ENCODE measurements at regions not wholly inside any gene's neighbourhood (a gene's known extent, or its start where the extent isn't known, plus 50 kb on each side); places are given as distances from the start of the nearest gene placed in this dataset.

- DNase-seq (ENCODE audit: low spot score in 2 of 2, unreplicated experiment in 2 of 2), result no peak
- no peak overlapping the region for H3K4me3 Mint-ChIP-seq
- no peak for TF ChIP-seq CTCF (IDR thresholded peaks at IDR 0.05; ENCODE audit: unreplicated experiment)
- peaks cover 16% of the 10 kb centered on the region for H3K4me1 Mint-ChIP-seq
- no peaks in the 10 kb centered on the region for H3K36me3 Mint-ChIP-seq
- H3K27ac Mint-ChIP-seq, result no peak overlapping the region
- H3K27me3 Mint-ChIP-seq (ENCODE audit: low read depth), result no peaks in the 10 kb centered on the region
- no peaks in the 10 kb centered on the region for H3K9me3 Mint-ChIP-seq
Measured at GRCh38 chr2:48129293-48129950, 185.1 kb upstream of the FOXN2 start.

GRCh38 chr2:48131539-48132270, 182.8 kb upstream of the FOXN2 start:
- peaks cover 16% of the 10 kb centered on the region for H3K4me1 Mint-ChIP-seq
- DNase-seq (ENCODE audit: low spot score in 2 of 2, unreplicated experiment in 2 of 2), result no peak
- no peaks in the 10 kb centered on the region for H3K36me3 Mint-ChIP-seq

GRCh38 chr2:48132271-48132625, 182.2 kb upstream of the FOXN2 start:
- H3K4me3 Mint-ChIP-seq, result no peak overlapping the region
- no peak for TF ChIP-seq CTCF (IDR thresholded peaks at IDR 0.05; ENCODE audit: unreplicated experiment)
- peak overlapping the region; percentile 75 for H3K27ac Mint-ChIP-seq
- no peaks in the 10 kb centered on the region for H3K27me3 Mint-ChIP-seq (ENCODE audit: low read depth)
- peaks cover 12% of the 10 kb centered on the region for H3K9me3 Mint-ChIP-seq
- no peak for DNase-seq (ENCODE audit: low spot score in 2 of 2, unreplicated experiment in 2 of 2)
- no peaks in the 10 kb centered on the region for H3K36me3 Mint-ChIP-seq
- H3K4me1 Mint-ChIP-seq, result peaks cover 16% of the 10 kb centered on the region

More at GRCh38 chr2:48131539-48132270, 182.8 kb upstream of the FOXN2 start:
- peaks cover 12% of the 10 kb centered on the region for H3K9me3 Mint-ChIP-seq
- no peak overlapping the region for H3K4me3 Mint-ChIP-seq
- no peaks in the 10 kb centered on the region for H3K27me3 Mint-ChIP-seq (ENCODE audit: low read depth)
- no peak for TF ChIP-seq CTCF (IDR thresholded peaks at IDR 0.05; ENCODE audit: unreplicated experiment)
- peak overlapping the region; percentile 75 for H3K27ac Mint-ChIP-seq

GRCh38 chr2:48134704-48135103, 179.8 kb upstream of the FOXN2 start:
- H3K27me3 Mint-ChIP-seq (ENCODE audit: low read depth), result no peaks in the 10 kb centered on the region
- no peak overlapping the region for H3K4me3 Mint-ChIP-seq
- no peak for TF ChIP-seq CTCF (IDR thresholded peaks at IDR 0.05; ENCODE audit: unreplicated experiment)
- H3K4me1 Mint-ChIP-seq, result peaks cover 16% of the 10 kb centered on the region
- H3K36me3 Mint-ChIP-seq, result no peaks in the 10 kb centered on the region
- DNase-seq (ENCODE audit: low spot score in 2 of 2, unreplicated experiment in 2 of 2), result no peak
- H3K27ac Mint-ChIP-seq, result no peak overlapping the region
- peaks cover 18% of the 10 kb centered on the region for H3K9me3 Mint-ChIP-seq

GRCh38 chr2:48135797-48136196, 178.7 kb upstream of the FOXN2 start:
- Mint-ChIP-seq H3K4me3 (no peak overlapping the region), H3K36me3 (no peaks in the 10 kb centered on the region), H3K27me3 (ENCODE audit: low read depth) (no peaks in the 10 kb centered on the region), H3K9me3 (peaks cover 23% of the 10 kb centered on the region), H3K27ac (no peak overlapping the region), H3K4me1 (peaks cover 16% of the 10 kb centered on the region)
- DNase-seq (ENCODE audit: low spot score in 2 of 2, unreplicated experiment in 2 of 2), result no peak
- no peak for TF ChIP-seq CTCF (IDR thresholded peaks at IDR 0.05; ENCODE audit: unreplicated experiment)
